HCT116 (cell line): ENCODE measurements at regions not wholly inside any gene's neighbourhood (a gene's known extent, or its start where the extent isn't known, plus 50 kb on each side); places are given as distances from the start of the nearest gene placed in this dataset.

Source experiments
- ATAC-seq: fragments of 200-7000 bp; cut with Tn5 transposase; 2 replicates; pipeline ENCODE4 v1.9.1; 2020; ENCODE audit warnings: mild to moderate bottlenecking, moderate library complexity
- BruUV-seq: library from RNA; stranded (reverse); fragments of 400-500 nt; replicated peaks from 2 replicates; lab custom pipeline; 2021; lab: Mats Ljungman, UMichigan
- CTCF ChIA-PET: fragments of 300-600 bp; sonication (Branson Sonifier 250); formaldehyde crosslinking; loops from one replicate; lab custom pipeline; 2021; ENCODE audit warnings: antibody characterized with exemption; lab: Charles Lee
- POLR2A ChIA-PET: fragments of 300-600, 350-600 bp; sonication (Branson Sonifier 250); formaldehyde crosslinking; loops from one replicate; lab custom pipeline; 2021; ENCODE audit warnings: antibody characterized with exemption; lab: Charles Lee
- RAD21 ChIA-PET, 2 experiments: fragments of 300-600 bp; sonication (Branson Sonifier 250); formaldehyde crosslinking; loops; one replicate each; lab custom pipeline; 2023; ENCODE audit warnings: low total read pairs in 2 of 2; ENCODE audit not compliant: uncharacterized antibody in 2 of 2, unreplicated experiment in 2 of 2, low non-redundant PET in 1 of 2; lab: Charles Lee
- DNase-seq: peaks from one replicate; pipeline ENCODE4 v3.0.0-alpha.2; 2010; ENCODE audit warnings: low read depth, low spot score
- H2AFZ ChIP-seq: fragments of 200-600 bp; shearing (Covaris generic), sonication (generic); 2 replicates; pipeline ENCODE4 v1.6.1; 2017; ENCODE audit warnings: low read depth, mixed run types, mixed read lengths, antibody characterized with exemption, low read length; ENCODE audit not compliant: poor library complexity, severe bottlenecking
- H3K27ac ChIP-seq: 2 replicates; pipeline ENCODE4 v1.5.1; 2012; ENCODE audit warnings: low read depth, low read length
- H3K27me3 ChIP-seq: fragments of 200-600 bp; sonication (generic); 2 replicates; pipeline ENCODE4 v1.6.1; 2016; ENCODE audit warnings: mixed run types, low read length, mixed read lengths; ENCODE audit not compliant: insufficient read depth
- H3K36me3 ChIP-seq, 2 experiments: fragments of 200-500 bp in 1 of 2; fragments of 200-600 bp in 1 of 2; sonication (Bioruptor generic) in 1 of 2; sonication (generic) in 1 of 2; 2 replicates each; pipeline versions ENCODE4 v1.5.1 to v1.6.1; 2014 to 2016; ENCODE audit warnings: low read length in 2 of 2, inconsistent platforms in 1 of 2, mixed read lengths in 1 of 2, mixed run types in 1 of 2; ENCODE audit not compliant: insufficient read depth in 2 of 2, control insufficient read depth in 1 of 2
- H3K4me1 ChIP-seq, 2 experiments: fragments of 200-600 bp in 1 of 2; sonication (generic) in 1 of 2; 2 replicates each; pipeline versions ENCODE4 v1.5.1 to v1.6.1; 2012 to 2017; ENCODE audit warnings: low read length in 2 of 2, inconsistent platforms in 1 of 2, mild to moderate bottlenecking in 1 of 2, mixed read lengths in 1 of 2, mixed run types in 1 of 2, moderate library complexity in 1 of 2; ENCODE audit not compliant: insufficient read depth in 2 of 2, control insufficient read depth in 1 of 2
- H3K4me2 ChIP-seq: fragments of 200-600 bp; sonication (generic); 2 replicates; pipeline ENCODE4 v1.6.1; 2017; ENCODE audit warnings: mixed run types, low read length, mixed read lengths
- H3K4me3 ChIP-seq, 2 experiments: fragments of 200-600 bp in 1 of 2; sonication (generic) in 1 of 2; replicated peaks in 1 of 2; 2 replicates each; pipeline ENCODE4 v1.5.1; 2011 to 2016; ENCODE audit warnings: low read length in 2 of 2, control low read depth in 1 of 2, low read depth in 1 of 2, mild to moderate bottlenecking in 1 of 2, mixed read lengths in 1 of 2, mixed run types in 1 of 2
- H3K79me2 ChIP-seq: fragments of 200-600 bp; sonication (generic); 2 replicates; pipeline ENCODE4 v1.6.1; 2017; ENCODE audit warnings: mild to moderate bottlenecking, mixed run types, low read length, moderate library complexity, mixed read lengths; ENCODE audit not compliant: insufficient read depth
- H3K9ac ChIP-seq: fragments of 200-600 bp; sonication (generic); 2 replicates; pipeline ENCODE4 v1.6.1; 2016; ENCODE audit warnings: low read length, mixed read lengths
- H3K9me2 ChIP-seq: fragments of 200-600 bp; sonication (generic), shearing (Covaris generic); 2 replicates; pipeline ENCODE4 v1.6.1; 2017; ENCODE audit warnings: mixed run types, mild to moderate bottlenecking, moderate library complexity; ENCODE audit not compliant: insufficient read depth
- H3K9me3 ChIP-seq, 2 experiments: fragments of 200-500 bp in 1 of 2; fragments of 200-600 bp in 1 of 2; sonication (Bioruptor generic) in 1 of 2; sonication (generic) in 1 of 2; 2 replicates each; pipeline ENCODE4 v1.6.1; 2014 to 2017; ENCODE audit warnings: low read length in 2 of 2, mixed read lengths in 2 of 2, inconsistent platforms in 1 of 2, low read depth in 1 of 2, mild to moderate bottlenecking in 1 of 2, mixed run types in 1 of 2, moderate library complexity in 1 of 2; ENCODE audit not compliant: control insufficient read depth in 1 of 2, insufficient read depth in 1 of 2
- H4K20me1 ChIP-seq: fragments of 200-600 bp; sonication (generic), shearing (Covaris generic); 2 replicates; pipeline ENCODE4 v1.6.1; 2017; ENCODE audit warnings: mixed run types, mild to moderate bottlenecking, moderate library complexity; ENCODE audit not compliant: insufficient read depth
- CBX3 ChIP-seq: IDR thresholded peaks from 2 replicates; pipeline ENCODE4 v1.6.1; 2012; ENCODE audit warnings: low read depth
- EGR1 ChIP-seq: IDR thresholded peaks from 2 replicates; pipeline ENCODE4 v1.6.1; 2012; ENCODE audit warnings: low read depth
- ELF1 ChIP-seq: IDR thresholded peaks from 2 replicates; pipeline ENCODE4 v1.6.1; 2012; ENCODE audit warnings: low read depth, borderline replicate concordance
- EZH2 ChIP-seq: fragments of 200-600 bp; sonication (generic); IDR thresholded peaks from 2 replicates; pipeline ENCODE4 v1.6.1; 2017; ENCODE audit warnings: antibody characterized with exemption, mixed run types
- EZH2phosphoT487 ChIP-seq: fragments of 200-600 bp; IDR thresholded peaks from 2 replicates; pipeline ENCODE4 v1.6.1; 2018; ENCODE audit warnings: antibody characterized with exemption, borderline replicate concordance
- FOSL1 ChIP-seq: IDR thresholded peaks from 2 replicates; pipeline ENCODE4 v1.6.1; 2012; ENCODE audit warnings: low read depth
- JUND ChIP-seq: IDR thresholded peaks from 2 replicates; pipeline ENCODE4 v1.6.1; 2012
- POLR2A ChIP-seq: IDR thresholded peaks from 2 replicates; pipeline ENCODE4 v1.7.0; 2011; ENCODE audit warnings: borderline replicate concordance; ENCODE audit not compliant: insufficient read depth, insufficient read length; ENCODE audit errors: extremely low read depth
- POLR2AphosphoS5 ChIP-seq: IDR thresholded peaks from 2 replicates; pipeline ENCODE4 v1.6.1; 2011; ENCODE audit warnings: mild to moderate bottlenecking, low read depth, low read length, moderate library complexity
- SIN3A ChIP-seq: IDR thresholded peaks from 2 replicates; pipeline ENCODE4 v1.6.1; 2012; ENCODE audit warnings: low read depth
- SP1 ChIP-seq: IDR thresholded peaks from 2 replicates; pipeline ENCODE4 v1.6.1; 2012; ENCODE audit warnings: low read depth
- SRF ChIP-seq: IDR thresholded peaks from 2 replicates; pipeline ENCODE4 v1.6.1; 2012; ENCODE audit warnings: low read depth
- TCF7L2 ChIP-seq: IDR thresholded peaks from 2 replicates; pipeline ENCODE4 v1.7.0; 2011; ENCODE audit warnings: borderline replicate concordance, inconsistent platforms; ENCODE audit not compliant: insufficient read depth, insufficient read length; ENCODE audit errors: extremely low read depth
- YY1 ChIP-seq: IDR thresholded peaks from 2 replicates; pipeline ENCODE4 v1.6.1; 2011; ENCODE audit warnings: low read length, low read depth, moderate library complexity, mild to moderate bottlenecking; ENCODE audit not compliant: insufficient replicate concordance; ENCODE audit errors: extremely low read depth
- ZFX ChIP-seq: fragments of 450-650 bp; IDR thresholded peaks from 2 replicates; pipeline ENCODE4 v1.6.1; 2017
- intact Hi-C: fragments of 100-400 bp; cut with micrococcal nuclease; formaldehyde crosslinking; loops from 2 replicates; pipeline ENCODE4 v1.10.0; 2022
- TF ChIP-seq, protein P1 (sequence below): IDR thresholded peaks from 2 replicates; pipeline ENCODE4 v1.6.1; 2012; ENCODE audit warnings: low read depth
- TF ChIP-seq, protein P2 (sequence below): IDR thresholded peaks from 2 replicates; pipeline ENCODE4 v1.6.1; 2012
- TF ChIP-seq, protein P3 (sequence below): IDR thresholded peaks from 2 replicates; pipeline ENCODE4 v1.6.1; 2012

DNA sequence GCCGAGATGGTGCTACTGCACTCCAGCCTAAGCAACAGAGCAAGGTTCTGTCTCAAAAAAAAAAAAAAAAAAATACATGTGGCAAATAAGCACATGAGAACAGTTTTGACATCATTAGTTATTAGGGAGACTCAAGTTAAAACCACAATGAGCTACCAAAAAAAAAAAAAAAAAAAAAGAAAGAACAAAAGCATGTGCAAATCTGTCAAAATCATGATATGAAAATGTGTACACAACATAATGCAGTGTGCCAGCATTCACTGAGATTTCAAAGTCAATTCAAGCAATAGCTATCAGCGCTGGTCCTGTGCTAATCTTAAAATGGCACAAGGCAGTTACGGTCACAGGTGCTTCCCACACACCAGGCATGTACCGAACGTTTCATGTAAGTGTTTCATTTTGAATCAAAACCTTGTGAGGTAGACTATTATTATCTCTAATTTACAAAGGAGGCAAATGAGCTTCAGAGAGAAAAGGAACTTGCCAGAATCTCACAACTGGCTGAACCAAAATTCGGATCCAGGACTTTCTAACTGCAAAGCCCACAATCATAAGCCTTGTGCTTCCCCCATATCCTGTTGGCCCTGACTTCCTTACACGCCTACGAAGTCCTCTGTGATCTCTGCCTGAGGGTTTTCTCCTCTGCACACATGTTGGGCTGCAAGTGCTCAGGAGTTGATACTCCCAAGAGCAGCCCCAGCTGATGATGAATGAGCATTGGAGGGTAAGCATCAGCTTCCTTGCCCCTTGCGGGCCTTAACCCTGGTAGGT lies 200.1 kb upstream of the PROK2 start (continued):
- TF ChIP-seq, protein P1, sequence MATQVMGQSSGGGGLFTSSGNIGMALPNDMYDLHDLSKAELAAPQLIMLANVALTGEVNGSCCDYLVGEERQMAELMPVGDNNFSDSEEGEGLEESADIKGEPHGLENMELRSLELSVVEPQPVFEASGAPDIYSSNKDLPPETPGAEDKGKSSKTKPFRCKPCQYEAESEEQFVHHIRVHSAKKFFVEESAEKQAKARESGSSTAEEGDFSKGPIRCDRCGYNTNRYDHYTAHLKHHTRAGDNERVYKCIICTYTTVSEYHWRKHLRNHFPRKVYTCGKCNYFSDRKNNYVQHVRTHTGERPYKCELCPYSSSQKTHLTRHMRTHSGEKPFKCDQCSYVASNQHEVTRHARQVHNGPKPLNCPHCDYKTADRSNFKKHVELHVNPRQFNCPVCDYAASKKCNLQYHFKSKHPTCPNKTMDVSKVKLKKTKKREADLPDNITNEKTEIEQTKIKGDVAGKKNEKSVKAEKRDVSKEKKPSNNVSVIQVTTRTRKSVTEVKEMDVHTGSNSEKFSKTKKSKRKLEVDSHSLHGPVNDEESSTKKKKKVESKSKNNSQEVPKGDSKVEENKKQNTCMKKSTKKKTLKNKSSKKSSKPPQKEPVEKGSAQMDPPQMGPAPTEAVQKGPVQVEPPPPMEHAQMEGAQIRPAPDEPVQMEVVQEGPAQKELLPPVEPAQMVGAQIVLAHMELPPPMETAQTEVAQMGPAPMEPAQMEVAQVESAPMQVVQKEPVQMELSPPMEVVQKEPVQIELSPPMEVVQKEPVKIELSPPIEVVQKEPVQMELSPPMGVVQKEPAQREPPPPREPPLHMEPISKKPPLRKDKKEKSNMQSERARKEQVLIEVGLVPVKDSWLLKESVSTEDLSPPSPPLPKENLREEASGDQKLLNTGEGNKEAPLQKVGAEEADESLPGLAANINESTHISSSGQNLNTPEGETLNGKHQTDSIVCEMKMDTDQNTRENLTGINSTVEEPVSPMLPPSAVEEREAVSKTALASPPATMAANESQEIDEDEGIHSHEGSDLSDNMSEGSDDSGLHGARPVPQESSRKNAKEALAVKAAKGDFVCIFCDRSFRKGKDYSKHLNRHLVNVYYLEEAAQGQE: no peak

DNA sequence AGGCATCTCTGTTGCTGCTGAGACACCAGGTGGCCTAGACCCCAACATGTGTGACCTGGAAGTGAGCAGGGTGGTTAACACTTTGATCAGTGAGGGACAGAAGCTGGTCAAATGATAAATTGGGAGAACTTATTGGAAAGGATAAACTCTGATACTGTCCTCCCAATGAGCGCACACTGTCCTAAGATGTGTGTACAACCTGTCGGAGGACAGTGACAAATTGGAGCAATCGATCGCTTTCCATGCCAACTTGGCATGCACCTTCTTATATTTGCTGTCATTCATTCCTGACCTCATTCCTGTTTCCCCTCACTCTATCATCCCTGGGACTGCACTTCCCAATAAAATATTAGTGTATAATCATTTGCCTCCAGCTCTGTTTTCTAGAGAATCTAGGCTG lies 198.7 kb upstream of the PROK2 start:
- no peak for ATAC-seq
- Histone ChIP-seq H3K4me3 (no peak overlapping the region), H3K9me3 (no peaks in the 10 kb centered on the region), H3K27me3 (no peaks in the 10 kb centered on the region), H3K27ac (no peak overlapping the region), H4K20me1 (no peaks in the 10 kb centered on the region), H3K4me1 (peaks cover 10 to 25% of the 10 kb centered on the region in 2 experiments), H3K9me2 (no peaks in the 10 kb centered on the region), H3K4me2 (no peak overlapping the region), H3K36me3 (no peaks in the 10 kb centered on the region), H2AFZ (no peak overlapping the region), H3K9ac (no peak overlapping the region), H3K79me2 (no peaks in the 10 kb centered on the region)
- intact Hi-C loops: no loop called here
- ChIA-PET POLR2A (no interaction called here), CTCF (interaction anchor here (1.6 kb wide), 1 partner anchor 28 kb away, joined by 5 read pairs; no protein-coding TSS in a partner anchor), RAD21 (no interaction called here)
- no TSS peak for BruUV-seq
- DNase-seq: no peak
- TF ChIP-seq TCF7L2 (no peak), YY1 (no peak), ZFX (no peak), JUND (no peak), EGR1 (no peak), POLR2AphosphoS5 (no peak), ELF1 (no peak), FOSL1 (no peak), POLR2A (no peak), EZH2 (no peak), SIN3A (no peak), CBX3 (no peak), SRF (no peak), EZH2phosphoT487 (no peak), SP1 (no peak)
- TF ChIP-seq, protein P2, sequence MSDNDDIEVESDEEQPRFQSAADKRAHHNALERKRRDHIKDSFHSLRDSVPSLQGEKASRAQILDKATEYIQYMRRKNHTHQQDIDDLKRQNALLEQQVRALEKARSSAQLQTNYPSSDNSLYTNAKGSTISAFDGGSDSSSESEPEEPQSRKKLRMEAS: no peak
- TF ChIP-seq, protein P3, sequence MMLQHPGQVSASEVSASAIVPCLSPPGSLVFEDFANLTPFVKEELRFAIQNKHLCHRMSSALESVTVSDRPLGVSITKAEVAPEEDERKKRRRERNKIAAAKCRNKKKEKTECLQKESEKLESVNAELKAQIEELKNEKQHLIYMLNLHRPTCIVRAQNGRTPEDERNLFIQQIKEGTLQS: no peak
- TF ChIP-seq, protein P1: no peak
